GM12878 (cell line): ENCODE measurements at regions not wholly inside any gene's neighbourhood (a gene's known extent, or its start where the extent isn't known, plus 50 kb on each side); places are given as distances from the start of the nearest gene placed in this dataset.

Experiments used
- ATAC-seq: fragments of 200-7000 bp; cut with Tn5 transposase; 3 replicates; pipeline ENCODE4 v1.9.1; 2020; ENCODE audit warnings: mild to moderate bottlenecking, moderate library complexity
- BruUV-seq: library from RNA; stranded (reverse); fragments of 400-500 nt; replicated peaks from 2 replicates; lab custom pipeline; 2021; lab: Mats Ljungman, UMichigan
- CTCF ChIA-PET: fragments of 300-600 bp; sonication (Branson Sonifier 250); formaldehyde crosslinking; extraction: SDS; loops from one replicate; lab custom pipeline; 2021; ENCODE audit warnings: inconsistent platforms; lab: Yijun Ruan, JAX
- POLR2A ChIA-PET: fragments of 350-600 bp; formaldehyde crosslinking; extraction: SDS; loops from one replicate; lab custom pipeline; 2021; ENCODE audit warnings: inconsistent platforms; lab: Charles Lee
- RAD21 ChIA-PET: fragments of 300-600 bp; sonication (Branson Sonifier 250); formaldehyde crosslinking; loops from one replicate; lab custom pipeline; 2023; ENCODE audit warnings: antibody characterized with exemption; ENCODE audit not compliant: unreplicated experiment; lab: Charles Lee
- SMC1A ChIA-PET: fragments of 300-600 bp; sonication (Branson Sonifier 250); formaldehyde crosslinking; loops from one replicate; lab custom pipeline; 2023; ENCODE audit not compliant: unreplicated experiment, uncharacterized antibody; lab: Charles Lee
- DNase-seq: peaks from one replicate; pipeline ENCODE4 v3.0.0-alpha.2; 2011; ENCODE audit warnings: low read depth, low spot score
- FAIRE-seq: peaks from 3 replicates; lab custom pipeline; 2011; peaks lifted over from hg19 to GRCh38; lab: Jason Lieb, UNC
- H2AFZ ChIP-seq: 2 replicates; pipeline ENCODE4 v1.6.0; 2011; ENCODE audit warnings: low read depth, low read length, control low read depth; ENCODE audit not compliant: control insufficient read depth
- H3K27ac ChIP-seq: 2 replicates; pipeline ENCODE4 v1.5.1; 2011; ENCODE audit warnings: control low read depth; ENCODE audit not compliant: control insufficient read depth, insufficient read depth
- H3K27me3 ChIP-seq, 2 experiments: replicated peaks in 1 of 2; 2 replicates each; pipeline versions ENCODE4 v1.6.0 to v1.6.1; 2011; ENCODE audit warnings: low read length in 1 of 2; ENCODE audit not compliant: control insufficient read depth in 2 of 2, insufficient read depth in 2 of 2
- H3K36me3 ChIP-seq, 2 experiments: 2 replicates each; pipeline ENCODE4 v1.5.1; 2011; ENCODE audit warnings: low read length in 1 of 2; ENCODE audit not compliant: control insufficient read depth in 2 of 2, insufficient read depth in 2 of 2
- H3K4me1 ChIP-seq: 2 replicates; pipeline ENCODE4 v1.6.1; 2011; ENCODE audit warnings: mild to moderate bottlenecking, low read length, moderate library complexity, mixed read lengths; ENCODE audit not compliant: control insufficient read depth, insufficient read depth
- H3K4me2 ChIP-seq: 2 replicates; pipeline ENCODE4 v1.6.0; 2011; ENCODE audit warnings: control low read depth; ENCODE audit not compliant: control insufficient read depth, insufficient read depth
- H3K4me3 ChIP-seq: fragments of 200-600 bp; sonication (generic); 2 replicates; pipeline ENCODE4 v1.5.1; 2016
- H3K79me2 ChIP-seq: 2 replicates; pipeline ENCODE4 v1.6.0; 2011; ENCODE audit warnings: low read length; ENCODE audit not compliant: control insufficient read depth, insufficient read depth
- H3K9ac ChIP-seq: 2 replicates; pipeline ENCODE4 v1.8.0; 2011; ENCODE audit warnings: low read length, control low read depth, mixed read lengths; ENCODE audit not compliant: control insufficient read depth, insufficient read depth
- H3K9me3 ChIP-seq: replicated peaks from 3 replicates; pipeline ENCODE4 v1.5.1; 2011; ENCODE audit warnings: mild to moderate bottlenecking, low read length; ENCODE audit not compliant: control insufficient read depth, insufficient read depth
- H4K20me1 ChIP-seq: 2 replicates; pipeline ENCODE4 v1.6.0; 2011; ENCODE audit not compliant: control insufficient read depth, insufficient read depth
- CREM ChIP-seq: IDR thresholded peaks from 2 replicates; pipeline ENCODE4 v1.6.1; 2014; ENCODE audit warnings: antibody characterized with exemption, low read depth
- DPF2 ChIP-seq: fragments of 450-650 bp; IDR thresholded peaks from 2 replicates; pipeline ENCODE4 v1.6.1; 2017; ENCODE audit warnings: mild to moderate bottlenecking
- EP300 ChIP-seq, 2 experiments: fragments of 150-350 bp in 1 of 2; IDR thresholded peaks; 2 replicates each; pipeline ENCODE4 v1.6.1; 2011 to 2012; ENCODE audit warnings: low read depth in 2 of 2, low read length in 2 of 2, borderline replicate concordance in 1 of 2, improper control_type of control experiment in 1 of 2, inconsistent platforms in 1 of 2; ENCODE audit not compliant: control insufficient read depth in 1 of 2
- FOXM1 ChIP-seq: IDR thresholded peaks from 2 replicates; pipeline ENCODE4 v1.6.1; 2012; ENCODE audit warnings: low read depth, mild to moderate bottlenecking, inconsistent platforms, low read length, moderate library complexity
- GABPA ChIP-seq: IDR thresholded peaks from 2 replicates; pipeline ENCODE4 v1.6.1; 2014; ENCODE audit warnings: antibody characterized with exemption, low read depth, mild to moderate bottlenecking, inconsistent platforms
- HDAC6 ChIP-seq: fragments of 200-600 bp; sonication (generic); IDR thresholded peaks from one replicate; pipeline ENCODE4 v1.8.0; 2017; ENCODE audit warnings: antibody characterized with exemption; ENCODE audit not compliant: unreplicated experiment
- HDGF ChIP-seq: fragments of 450-650 bp; IDR thresholded peaks from 2 replicates; pipeline ENCODE4 v1.6.1; 2016; ENCODE audit warnings: antibody characterized with exemption
- IKZF2 ChIP-seq, 2 experiments: fragments of 450-650 bp; IDR thresholded peaks; 2 replicates each; pipeline ENCODE4 v1.6.1; 2017; ENCODE audit warnings: mild to moderate bottlenecking in 2 of 2, moderate library complexity in 2 of 2
- IRF4 ChIP-seq: IDR thresholded peaks from 2 replicates; pipeline ENCODE4 v1.6.1; 2011; ENCODE audit warnings: low read depth, low read length
- KLF5 ChIP-seq: fragments of 450-650 bp; IDR thresholded peaks from 2 replicates; pipeline ENCODE4 v1.6.1; 2014; ENCODE audit warnings: mild to moderate bottlenecking; ENCODE audit not compliant: partially characterized antibody
- NFYB ChIP-seq: IDR thresholded peaks from 2 replicates; pipeline ENCODE4 v1.6.1; 2011; ENCODE audit warnings: low read depth, mild to moderate bottlenecking, low read length, improper control_type of control experiment, moderate library complexity; ENCODE audit not compliant: insufficient read depth
- RBBP5 ChIP-seq: fragments of 200-600 bp; sonication (generic); conservative IDR thresholded peaks from 2 replicates; pipeline ENCODE4 v1.6.1; 2016
- ZBTB11 ChIP-seq: fragments of 450-650 bp; formaldehyde crosslinking; IDR thresholded peaks from 2 replicates; pipeline ENCODE4 v1.5.0; 2022; ENCODE audit warnings: mild to moderate bottlenecking, missing genetic modification characterization
- ZNF274 ChIP-seq: IDR thresholded peaks from one replicate; pipeline ENCODE4 v1.8.0; 2011; ENCODE audit not compliant: insufficient read length, insufficient read depth
- WGBS: methylation state at CpG from one replicate; pipeline ENCODE4 v1.1.6; 2016; ENCODE audit warnings: low lambda C conversion rate; ENCODE audit not compliant: insufficient replicate concordance, insufficient coverage; ENCODE audit errors: missing lambda C conversion rate; 5-methylcytosine and 5-hydroxymethylcytosine counted together
- in situ Hi-C: fragments of 300-500 bp; cut with MboI; formaldehyde crosslinking; loops from 9 replicates; pipeline ENCODE4 v1.14.3; 2018; ENCODE audit warnings: mixed read lengths
- intact Hi-C: fragments of 100-400 bp; cut with micrococcal nuclease; formaldehyde crosslinking; loops from one replicate; pipeline ENCODE4 v1.14.2; 2022; ENCODE audit not compliant: unreplicated experiment

DNA sequence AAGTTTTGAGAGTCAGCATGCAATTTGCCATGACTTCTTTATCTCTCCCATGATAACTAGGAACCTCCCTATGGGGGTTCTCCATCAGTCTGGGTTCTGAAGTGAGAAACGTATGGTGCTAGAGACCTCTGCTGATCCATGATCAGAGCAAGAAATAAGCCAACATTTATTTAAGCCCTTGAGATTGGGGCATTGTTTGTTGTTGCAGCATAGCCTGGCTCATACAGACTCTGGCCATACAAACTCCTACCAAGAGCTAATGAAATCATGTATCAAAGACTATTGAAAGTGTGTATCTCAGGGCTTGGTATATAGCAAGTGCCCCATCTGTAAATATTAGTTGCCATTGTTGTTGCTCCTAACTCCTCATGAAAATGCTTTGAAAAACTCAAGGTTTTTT, 233.9 kb downstream of the MAF start:
- FAIRE-seq = no peak
- TF ChIP-seq ZBTB11 (CRISPR knock-in tag) (no peak), IRF4 (no peak), HDAC6 (no peak), HDGF (no peak)
- ChIA-PET SMC1A (no interaction called here), POLR2A (no interaction called here), RAD21 (no interaction called here), CTCF (no interaction called here)
- Histone ChIP-seq H3K9me3 (no peaks in the 10 kb centered on the region; the same call in 2 of the 3 replicates), H3K4me2 (no peak overlapping the region), H4K20me1 (no peaks in the 10 kb centered on the region), H3K9ac (no peak overlapping the region), H2AFZ (no peak overlapping the region), H3K79me2 (no peaks in the 10 kb centered on the region), H3K4me3 (no peak overlapping the region), H3K27ac (no peak overlapping the region), H3K36me3 (no peaks in the 10 kb centered on the region), H3K27me3 (no peaks in the 10 kb centered on the region), H3K4me1 (no peaks in the 10 kb centered on the region)
- no peak for ATAC-seq
- no TSS peak for BruUV-seq
- 0% methylated on average over 1 of the region's 1 CpG for whole genome bisulfite sequencing
- intact Hi-C loops = no loop called here
- DNase-seq = no peak
- in situ Hi-C loops = no loop called here

GRCh38 chr16:79365702-79366101, 234.8 kb downstream of the MAF start:
- Histone ChIP-seq H3K4me1 (no peaks in the 10 kb centered on the region), H3K36me3 (no peaks in the 10 kb centered on the region), H2AFZ (no peak overlapping the region), H3K9me3 (no peaks in the 10 kb centered on the region; the same call in 2 of the 3 replicates), H3K4me2 (no peak overlapping the region)
- SMC1A ChIA-PET = no interaction called here
- in situ Hi-C loops = no loop called here
- WGBS = 71% methylated on average over 4 of the region's 4 CpGs
- TF ChIP-seq FOXM1 (no peak), RBBP5 (no peak), ZNF274 (no peak), KLF5 (no peak), GABPA (no peak), IKZF2 (IDR thresholded peaks at IDR 0.05) (no peak), CREM (no peak), DPF2 (no peak), EP300 (IDR thresholded peaks at IDR 0.05; ENCODE audit: borderline replicate concordance in 1 of 2, control insufficient read depth in 1 of 2, low read depth in 2 of 2, low read length in 2 of 2) (no peak), NFYB (no peak)
- TF ChIP-seq, all 136 proteins: peak for 0
- ChIA-PET RAD21 (no interaction called here), POLR2A (no interaction called here), CTCF (no interaction called here)
- Histone ChIP-seq H3K27ac (no peak overlapping the region), H3K79me2 (no peaks in the 10 kb centered on the region), H4K20me1 (no peaks in the 10 kb centered on the region), H3K4me3 (no peak overlapping the region), H3K27me3 (no peaks in the 10 kb centered on the region; a peak in 1 of 4 replicates), H3K9ac (no peak overlapping the region)
- no peak for ATAC-seq
- FAIRE-seq = no peak
- no peak for DNase-seq
- intact Hi-C loops = no loop called here
- BruUV-seq = no TSS peak
